ENCODE measurements at regions not wholly inside any gene's neighbourhood (a gene's known extent, or its start where the extent isn't known, plus 50 kb on each side); places are given as distances from the start of the nearest gene placed in this dataset.

GRCh38 chr9:107952773-107953172 is 463.2 kb upstream of the KLF4 start:
- DNase-seq (ENCODE audit: low spot score): no peak

- no peak for DNase-seq (ENCODE audit: low spot score)
These were observed 461.9 kb upstream of the KLF4 start for GRCh38 chr9:107951511-107951910.

- no peak for DNase-seq (ENCODE audit: low spot score)
These were observed 459.5 kb upstream of the KLF4 start for GRCh38 chr9:107949061-107949460.

- DNase-seq (ENCODE audit: low spot score): peak; percentile 58
These were observed 459.0 kb upstream of the KLF4 start for GRCh38 chr9:107948601-107949000.

GRCh38 chr9:107948086-107948485 is 458.5 kb upstream of the KLF4 start:
- peak; percentile 29 for DNase-seq (ENCODE audit: low spot score)

- no peak for DNase-seq (ENCODE audit: low spot score)
These were observed 457.0 kb upstream of the KLF4 start for GRCh38 chr9:107946364-107947141.

GRCh38 chr9:107945961-107946360 is 456.4 kb upstream of the KLF4 start:
- peak; percentile 31 for DNase-seq (ENCODE audit: low spot score)

- DNase-seq (ENCODE audit: low spot score): no peak
These were observed 455.9 kb upstream of the KLF4 start for GRCh38 chr9:107945493-107945892.

GRCh38 chr9:107944387-107944786 is 454.8 kb upstream of the KLF4 start:
- DNase-seq (ENCODE audit: low spot score): no peak

GRCh38 chr9:107943901-107944300 is 454.3 kb upstream of the KLF4 start:
- DNase-seq (ENCODE audit: low spot score): no peak

GRCh38 chr9:107942856-107943255 is 453.3 kb upstream of the KLF4 start:
- DNase-seq (ENCODE audit: low spot score): no peak

GRCh38 chr9:107942291-107942690 is 452.7 kb upstream of the KLF4 start:
- no peak for DNase-seq (ENCODE audit: low spot score)

GRCh38 chr9:107940616-107941595 is 451.3 kb upstream of the KLF4 start:
- no peak for DNase-seq (ENCODE audit: low spot score)

GRCh38 chr9:107938801-107939386 is 449.3 kb upstream of the KLF4 start:
- DNase-seq (ENCODE audit: low spot score): no peak

- DNase-seq (ENCODE audit: low spot score): no peak
These were observed 446.4 kb upstream of the KLF4 start for GRCh38 chr9:107935931-107936330.

GRCh38 chr9:107933516-107933915 is 443.9 kb upstream of the KLF4 start:
- DNase-seq (ENCODE audit: low spot score): no peak

- peak; percentile 44 for DNase-seq (ENCODE audit: low spot score)
These were observed 443.5 kb upstream of the KLF4 start for GRCh38 chr9:107933097-107933496.

GRCh38 chr9:107932601-107933000 is 443.0 kb upstream of the KLF4 start:
- DNase-seq (ENCODE audit: low spot score): no peak

- peak; percentile 63 for DNase-seq (ENCODE audit: low spot score)
These were observed 442.5 kb upstream of the KLF4 start for GRCh38 chr9:107932046-107932445.

GRCh38 chr9:107931071-107931715 is 441.6 kb upstream of the KLF4 start:
- no peak for DNase-seq (ENCODE audit: low spot score)

- peak; percentile 35 for DNase-seq (ENCODE audit: low spot score)
These were observed 439.9 kb upstream of the KLF4 start for GRCh38 chr9:107929443-107929842.
